Activated CD4-positive, CD25-positive, alpha-beta regulatory T cell treated with anti-CD3 and anti-CD28 coated beads, Interleukin-2, amount 50 U/mL, for 24 hours (primary cell): ENCODE measurements at regions not wholly inside any gene's neighbourhood (a gene's known extent, or its start where the extent isn't known, plus 50 kb on each side); places are given as distances from the start of the nearest gene placed in this dataset.
"Not testable (repeated sequence)": the region's sequence is repeated elsewhere in the genome, so short reads cannot be mapped to it uniquely, and the experiment has no call there.

ENCODE experiments used
- ATAC-seq, 2 donors: fragments of 150-1000 bp; cut with Tn5 transposase; one replicate each; pipeline ENCODE4 v1.10.0; 2021; ENCODE audit warnings: mild to moderate bottlenecking in 1 of 2, moderate library complexity in 1 of 2

GRCh38 chr1:817071-817599 lies 106.6 kb upstream of the SAMD11 start:
- ATAC-seq: peak; percentile 64 to 71

- ATAC-seq: not testable (repeated sequence)
These were observed 105.8 kb upstream of the SAMD11 start for GRCh38 chr1:817658-818617.

- no peak for ATAC-seq
These were observed 105.0 kb upstream of the SAMD11 start for GRCh38 chr1:818618-819291.

- ATAC-seq: no peak
These were observed 102.8 kb upstream of the SAMD11 start for GRCh38 chr1:820962-821361.

- peak; percentile 3 to 4 for ATAC-seq
These were observed 96.9 kb upstream of the SAMD11 start for GRCh38 chr1:826808-827207.

GRCh38 chr1:827211-828063 lies 96.3 kb upstream of the SAMD11 start:
- ATAC-seq: peak; percentile 88 to 90

- ATAC-seq: not testable (repeated sequence)
These were observed 94.4 kb upstream of the SAMD11 start for GRCh38 chr1:829324-829723.

GRCh38 chr1:829932-830331 lies 93.8 kb upstream of the SAMD11 start:
- not testable (repeated sequence) for ATAC-seq

GRCh38 chr1:830750-831149 lies 93.0 kb upstream of the SAMD11 start:
- not testable (repeated sequence) for ATAC-seq

- no peak for ATAC-seq
These were observed 92.2 kb upstream of the SAMD11 start for GRCh38 chr1:831522-831921.

- no peak for ATAC-seq
These were observed 91.6 kb upstream of the SAMD11 start for GRCh38 chr1:832136-832535.

- ATAC-seq: not testable (repeated sequence)
These were observed 90.5 kb upstream of the SAMD11 start for GRCh38 chr1:833226-833625.

- ATAC-seq: not testable (repeated sequence)
These were observed 88.2 kb upstream of the SAMD11 start for GRCh38 chr1:835509-835908.

- not testable (repeated sequence) for ATAC-seq
These were observed 86.1 kb upstream of the SAMD11 start for GRCh38 chr1:837601-838000.

- not testable (repeated sequence) for ATAC-seq
These were observed 85.4 kb upstream of the SAMD11 start for GRCh38 chr1:838291-838690.

GRCh38 chr1:840592-840991 lies 83.1 kb upstream of the SAMD11 start:
- ATAC-seq: not testable (repeated sequence)

- ATAC-seq: peak in 1 of 2 donors; percentile 35
These were observed 81.9 kb upstream of the SAMD11 start for GRCh38 chr1:841671-842425.

- peak; percentile 34 to 50 for ATAC-seq
These were observed 80.9 kb upstream of the SAMD11 start for GRCh38 chr1:842799-843198.

GRCh38 chr1:843946-844345 lies 79.8 kb upstream of the SAMD11 start:
- ATAC-seq: not testable (repeated sequence)

GRCh38 chr1:844472-845026 lies 79.2 kb upstream of the SAMD11 start:
- ATAC-seq: peak in 1 of 2 donors; percentile 18

- ATAC-seq: not testable (repeated sequence)
These were observed 78.1 kb upstream of the SAMD11 start for GRCh38 chr1:845641-846040.
